SH-SY5Y (cell line): ENCODE measurements at regions not wholly inside any gene's neighbourhood (a gene's known extent, or its start where the extent isn't known, plus 50 kb on each side); places are given as distances from the start of the nearest gene placed in this dataset.

Experiments used
- GATA2 ChIP-seq: IDR thresholded peaks from 2 replicates; pipeline ENCODE4 v1.6.1; 2011; ENCODE audit warnings: mild to moderate bottlenecking, low read depth, low read length
- GATA3 ChIP-seq: IDR thresholded peaks from 2 replicates; pipeline ENCODE4 v1.6.1; 2011; ENCODE audit warnings: low read depth, mild to moderate bottlenecking, low read length, moderate library complexity

DNA sequence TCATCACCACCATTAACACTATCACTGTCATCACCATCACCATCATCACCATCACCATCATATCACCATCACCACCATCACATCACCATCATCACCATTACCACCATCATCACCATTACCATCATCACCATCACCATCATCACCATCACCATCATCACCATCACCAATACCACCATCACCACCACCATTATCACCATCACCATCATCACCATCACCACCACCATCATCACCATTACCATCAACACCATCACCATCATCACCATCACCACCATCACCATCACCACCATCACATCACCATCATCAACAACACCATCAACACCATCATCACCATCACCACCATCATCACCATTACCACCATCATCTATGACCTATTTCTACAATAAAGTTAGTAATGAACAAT lies 86.1 kb upstream of the PDE10A start:
- no peak for TF ChIP-seq GATA3
- no peak for TF ChIP-seq GATA2
